22Rv1 (cell line): ENCODE measurements at regions not wholly inside any gene's neighbourhood (a gene's known extent, or its start where the extent isn't known, plus 50 kb on each side); places are given as distances from the start of the nearest gene placed in this dataset.

Source experiments
- CTCF ChIP-seq: fragments of 450-650 bp; IDR thresholded peaks from 2 replicates; pipeline ENCODE4 v1.5.1; 2017; ENCODE audit warnings: mild to moderate bottlenecking
- ZFX ChIP-seq: fragments of 450-650 bp; IDR thresholded peaks from 2 replicates; pipeline ENCODE4 v1.6.1; 2017; ENCODE audit warnings: antibody characterized with exemption, borderline replicate concordance

DNA sequence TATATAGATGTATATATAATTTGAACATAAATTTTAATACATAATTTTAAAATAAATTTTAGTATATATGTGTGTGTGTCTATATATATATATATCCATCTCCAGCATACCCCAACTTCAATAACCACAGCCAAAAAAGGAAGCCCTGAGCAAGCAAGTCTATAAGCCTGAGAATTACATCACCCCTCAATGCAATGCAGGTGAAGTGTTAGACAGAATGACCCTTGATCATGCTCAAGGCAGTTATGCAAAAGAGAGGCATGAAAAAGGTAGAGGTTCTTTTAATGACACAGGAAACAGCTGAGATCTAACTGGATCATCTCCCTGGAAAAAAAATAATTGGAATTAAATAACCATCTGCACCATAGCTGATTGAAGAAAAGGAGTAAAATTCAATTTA is 557.9 kb upstream of the ANO5 start:
- TF ChIP-seq CTCF (no peak), ZFX (no peak)
